Activated CD4-positive, alpha-beta T cell treated with anti-CD3 and anti-CD28 coated beads, Interleukin-2, amount 10 ng/mL, durations not matched to agents 7 days and 5 days (primary cell): ENCODE measurements at regions not wholly inside any gene's neighbourhood (a gene's known extent, or its start where the extent isn't known, plus 50 kb on each side); places are given as distances from the start of the nearest gene placed in this dataset.
A peak's percentile ranks its signal among the peaks of the same experiment; 100 is the strongest.
"Not testable (repeated sequence)": the region's sequence is repeated elsewhere in the genome, so short reads cannot be mapped to it uniquely, and the experiment has no call there.

Experiments
- CTCF ChIA-PET: fragments of 350-600 bp; sonication (Branson Sonifier 250); formaldehyde crosslinking; loops from one replicate; lab custom pipeline; 2021; ENCODE audit warnings: antibody characterized with exemption; lab: Charles Lee
- POLR2A ChIA-PET: fragments of 350-600 bp; sonication (Branson Sonifier 250); formaldehyde crosslinking; loops from one replicate; lab custom pipeline; 2021; ENCODE audit warnings: antibody characterized with exemption; lab: Charles Lee
- DNase-seq: peaks from one replicate; pipeline ENCODE4 v3.0.0-alpha.2; 2020
- H3K27ac Mint-ChIP-seq: one replicate; pipeline ENCODE4 v1.8.0; 2021; ENCODE audit warnings: mild to moderate bottlenecking, moderate library complexity, mixed read lengths
- H3K27me3 Mint-ChIP-seq: one replicate; pipeline ENCODE4 v1.8.0; 2021; ENCODE audit warnings: mixed read lengths
- H3K36me3 Mint-ChIP-seq: one replicate; pipeline ENCODE4 v1.8.0; 2021; ENCODE audit warnings: low read depth, mixed read lengths
- H3K4me1 Mint-ChIP-seq: one replicate; pipeline ENCODE4 v1.8.0; 2021; ENCODE audit warnings: mixed read lengths
- H3K4me3 Mint-ChIP-seq: one replicate; pipeline ENCODE4 v1.8.0; 2021; ENCODE audit warnings: mild to moderate bottlenecking, moderate library complexity, mixed read lengths
- H3K9me3 Mint-ChIP-seq: one replicate; pipeline ENCODE4 v1.8.0; 2021; ENCODE audit warnings: mixed read lengths

DNA sequence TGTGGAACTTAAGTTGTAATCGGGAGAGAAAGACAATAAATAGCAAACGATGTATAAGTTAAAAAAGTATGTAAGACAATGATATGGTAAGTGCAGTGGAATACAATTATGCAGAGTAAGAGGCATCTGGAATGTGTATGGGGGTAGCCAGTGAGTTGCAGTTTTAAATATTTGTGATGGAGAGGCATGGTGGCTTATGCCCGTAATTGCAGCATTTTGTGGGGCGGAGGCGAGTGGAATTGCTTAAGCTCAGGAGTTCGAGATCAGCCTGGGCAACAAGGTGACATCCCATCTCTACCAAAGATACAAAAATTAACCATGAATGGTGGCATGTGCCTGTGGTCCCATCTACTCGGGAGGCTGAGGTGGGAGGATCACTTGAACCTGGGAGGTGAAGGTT, 52.5 kb upstream of the WDFY3 start:
- Mint-ChIP-seq H3K27ac (no peak overlapping the region), H3K9me3 (no peaks in the 10 kb centered on the region), H3K27me3 (no peaks in the 10 kb centered on the region), H3K4me1 (no peaks in the 10 kb centered on the region), H3K36me3 (no peaks in the 10 kb centered on the region), H3K4me3 (no peak overlapping the region)
- no peak for DNase-seq
- CTCF ChIA-PET: no interaction called here
- POLR2A ChIA-PET: no interaction called here

GRCh38 chr4:85019411-85019810, 52.9 kb upstream of the WDFY3 start:
- POLR2A ChIA-PET: no interaction called here
- CTCF ChIA-PET: no interaction called here
- H3K9me3 Mint-ChIP-seq: no peaks in the 10 kb centered on the region

GRCh38 chr4:85024671-85025070, 58.2 kb upstream of the WDFY3 start:
- H3K36me3 Mint-ChIP-seq: no peaks in the 10 kb centered on the region
- no peaks in the 10 kb centered on the region for H3K27me3 Mint-ChIP-seq
- H3K9me3 Mint-ChIP-seq: no peaks in the 10 kb centered on the region
- no peak overlapping the region for H3K4me3 Mint-ChIP-seq
- DNase-seq: no peak
- H3K27ac Mint-ChIP-seq: no peak overlapping the region
- ChIA-PET POLR2A (no interaction called here), CTCF (interaction anchor here (0.6 kb wide), 1 partner anchor 29 kb away, joined by 3 read pairs; no protein-coding TSS in a partner anchor)
- no peaks in the 10 kb centered on the region for H3K4me1 Mint-ChIP-seq

More at GRCh38 chr4:85019411-85019810, 52.9 kb upstream of the WDFY3 start:
- no peaks in the 10 kb centered on the region for H3K4me1 Mint-ChIP-seq
- H3K36me3 Mint-ChIP-seq: no peaks in the 10 kb centered on the region
- no peak for DNase-seq
- no peaks in the 10 kb centered on the region for H3K27me3 Mint-ChIP-seq
- no peak overlapping the region for H3K4me3 Mint-ChIP-seq
- H3K27ac Mint-ChIP-seq: no peak overlapping the region

- POLR2A ChIA-PET: no interaction called here
- H3K4me1 Mint-ChIP-seq: no peaks in the 10 kb centered on the region
- no peaks in the 10 kb centered on the region for H3K36me3 Mint-ChIP-seq
- H3K4me3 Mint-ChIP-seq: no peak overlapping the region
- CTCF ChIA-PET: no interaction called here
- DNase-seq: no peak
- H3K27me3 Mint-ChIP-seq: no peaks in the 10 kb centered on the region
- H3K9me3 Mint-ChIP-seq: no peaks in the 10 kb centered on the region
- H3K27ac Mint-ChIP-seq: no peak overlapping the region
Observed at GRCh38 chr4:85028910-85029309, 62.4 kb upstream of the WDFY3 start.

DNA sequence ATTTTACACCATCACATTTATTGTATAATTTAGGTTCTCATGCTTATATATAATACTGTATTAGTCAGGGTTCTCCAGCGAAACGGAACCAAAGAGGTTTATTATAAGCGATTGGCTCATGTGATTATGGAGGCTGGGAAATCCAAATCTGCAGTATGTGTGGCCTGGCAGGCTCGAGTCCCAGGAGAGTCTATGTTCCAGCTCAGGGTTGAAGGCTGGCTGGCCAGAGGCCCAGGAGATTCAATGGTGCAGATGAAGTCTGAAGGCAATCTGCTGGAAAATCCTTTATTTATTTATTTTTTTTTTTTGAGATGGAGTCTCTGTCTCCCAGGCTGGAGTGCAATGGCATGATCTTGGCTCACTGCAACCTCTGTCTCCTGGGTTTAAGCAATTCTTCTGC, 63.0 kb upstream of the WDFY3 start:
- no peaks in the 10 kb centered on the region for H3K36me3 Mint-ChIP-seq
- H3K4me1 Mint-ChIP-seq: no peaks in the 10 kb centered on the region
- H3K27ac Mint-ChIP-seq: no peak overlapping the region
- ChIA-PET CTCF (no interaction called here), POLR2A (no interaction called here)
- DNase-seq: no peak
- no peaks in the 10 kb centered on the region for H3K27me3 Mint-ChIP-seq
- H3K9me3 Mint-ChIP-seq: no peaks in the 10 kb centered on the region
- no peak overlapping the region for H3K4me3 Mint-ChIP-seq

- Mint-ChIP-seq H3K27me3 (no peaks in the 10 kb centered on the region), H3K4me1 (no peaks in the 10 kb centered on the region), H3K4me3 (no peak overlapping the region), H3K9me3 (no peaks in the 10 kb centered on the region), H3K36me3 (no peaks in the 10 kb centered on the region), H3K27ac (no peak overlapping the region)
- ChIA-PET POLR2A (no interaction called here), CTCF (no interaction called here)
- no peak for DNase-seq
Observed at GRCh38 chr4:85030156-85030555, 63.7 kb upstream of the WDFY3 start.

GRCh38 chr4:85033838-85034237, 67.3 kb upstream of the WDFY3 start:
- H3K36me3 Mint-ChIP-seq, H3K4me1 Mint-ChIP-seq, DNase-seq, H3K27ac Mint-ChIP-seq, POLR2A ChIA-PET, H3K9me3 Mint-ChIP-seq, H3K4me3 Mint-ChIP-seq, H3K27me3 Mint-ChIP-seq, CTCF ChIA-PET: not testable (repeated sequence)

- Mint-ChIP-seq H3K9me3 (peaks cover 2% of the 10 kb centered on the region), H3K4me3 (no peak overlapping the region), H3K36me3 (no peaks in the 10 kb centered on the region), H3K4me1 (no peaks in the 10 kb centered on the region), H3K27ac (no peak overlapping the region), H3K27me3 (no peaks in the 10 kb centered on the region)
- ChIA-PET CTCF (no interaction called here), POLR2A (no interaction called here)
- no peak for DNase-seq
Observed at GRCh38 chr4:85039526-85039925, 73.0 kb upstream of the WDFY3 start.

DNA sequence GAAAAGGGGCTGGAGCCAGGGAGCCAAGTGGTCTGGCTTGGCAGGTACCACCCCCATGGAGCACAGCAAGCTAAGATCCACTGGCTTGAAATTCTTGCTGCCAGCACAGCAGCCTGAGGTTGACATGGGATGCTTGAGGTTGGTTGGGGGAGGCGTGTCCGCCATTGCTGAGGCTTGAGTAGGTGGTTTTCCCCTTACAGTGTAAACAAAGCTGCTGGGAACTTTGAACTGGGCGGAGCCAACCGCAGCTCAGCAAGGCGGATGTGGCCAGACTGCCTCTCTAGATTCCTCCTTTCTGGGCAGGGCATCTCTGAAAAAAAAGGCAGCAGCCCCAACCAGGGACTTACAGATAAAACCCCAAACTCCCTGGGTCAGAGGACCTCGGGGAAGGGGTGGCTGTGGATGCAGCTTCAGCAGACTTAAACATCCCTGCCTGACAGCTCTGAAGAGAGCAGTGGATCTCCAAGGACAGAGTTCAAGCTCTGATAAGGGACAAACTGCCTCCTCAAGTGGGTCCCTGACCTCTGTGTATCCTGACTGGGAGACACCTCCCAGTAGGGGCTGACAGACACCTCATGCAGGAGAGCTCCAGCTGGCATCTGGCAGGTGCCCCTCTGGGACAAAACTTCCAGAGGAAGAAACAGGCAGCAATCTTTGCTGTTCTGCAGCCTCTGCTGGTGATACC, 77.5 kb upstream of the WDFY3 start:
- H3K27ac Mint-ChIP-seq, POLR2A ChIA-PET, H3K36me3 Mint-ChIP-seq, H3K27me3 Mint-ChIP-seq, CTCF ChIA-PET, H3K4me1 Mint-ChIP-seq, H3K4me3 Mint-ChIP-seq, H3K9me3 Mint-ChIP-seq: not testable (repeated sequence)
- DNase-seq: peak; percentile 8

GRCh38 chr4:85050736-85051135, 84.2 kb upstream of the WDFY3 start:
- Mint-ChIP-seq H3K9me3 (peaks cover 6% of the 10 kb centered on the region), H3K4me3 (no peak overlapping the region), H3K27ac (no peak overlapping the region), H3K27me3 (no peaks in the 10 kb centered on the region), H3K4me1 (no peaks in the 10 kb centered on the region), H3K36me3 (no peaks in the 10 kb centered on the region)
- ChIA-PET POLR2A (no interaction called here), CTCF (no interaction called here)
- DNase-seq: no peak

DNA sequence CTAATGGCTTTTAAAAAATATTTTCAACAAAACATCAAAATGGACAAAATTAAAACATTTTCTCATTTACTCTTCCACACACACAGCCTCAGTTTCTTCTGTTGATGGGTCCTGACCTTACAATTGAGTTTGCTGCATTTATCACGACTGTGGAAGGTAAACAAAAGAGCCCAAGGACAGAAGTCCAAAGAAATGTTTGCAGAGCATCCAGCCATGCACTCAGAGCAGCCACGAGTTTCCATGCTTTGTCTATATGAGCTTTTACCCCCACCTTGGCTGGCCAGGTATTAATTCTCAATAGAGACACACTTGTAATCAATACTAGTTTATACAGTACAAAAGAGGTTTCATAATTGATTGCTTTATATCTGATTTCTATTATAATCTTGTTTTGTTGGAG, 85.0 kb upstream of the WDFY3 start:
- POLR2A ChIA-PET: no interaction called here
- Mint-ChIP-seq H3K27ac (no peak overlapping the region), H3K36me3 (no peaks in the 10 kb centered on the region), H3K4me3 (no peak overlapping the region), H3K27me3 (no peaks in the 10 kb centered on the region), H3K9me3 (peaks cover 6% of the 10 kb centered on the region), H3K4me1 (no peaks in the 10 kb centered on the region)
- CTCF ChIA-PET: no interaction called here
- no peak for DNase-seq

- POLR2A ChIA-PET: not testable (repeated sequence)
Observed at GRCh38 chr4:85054925-85055324, 88.4 kb upstream of the WDFY3 start.

DNA sequence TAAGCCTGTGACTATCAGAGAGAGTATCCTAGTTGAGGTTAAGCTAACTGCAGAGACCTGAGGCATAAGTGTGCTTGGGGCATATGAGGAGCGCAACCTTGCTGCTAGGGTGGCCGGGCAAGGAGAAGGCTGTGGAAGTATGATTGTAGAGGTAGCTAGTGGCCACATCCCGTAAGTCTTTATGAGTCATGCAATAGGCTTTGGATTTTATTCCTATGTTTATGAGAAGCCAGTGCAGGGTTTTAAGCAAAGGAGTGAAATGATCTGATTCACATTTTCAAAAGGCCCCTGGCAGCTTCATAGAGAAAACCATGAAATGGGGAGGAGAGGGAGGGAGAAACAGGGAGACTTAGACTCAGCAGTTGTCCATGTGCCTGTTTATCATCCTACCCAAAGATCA, 92.1 kb upstream of the WDFY3 start:
- H3K4me1 Mint-ChIP-seq: no peaks in the 10 kb centered on the region

More at GRCh38 chr4:85054925-85055324, 88.4 kb upstream of the WDFY3 start:
- not testable (repeated sequence) for H3K4me3 Mint-ChIP-seq, H3K4me1 Mint-ChIP-seq, H3K27me3 Mint-ChIP-seq, H3K27ac Mint-ChIP-seq, H3K9me3 Mint-ChIP-seq, H3K36me3 Mint-ChIP-seq, DNase-seq
- CTCF ChIA-PET: interaction anchor here (0.6 kb wide), 1 partner anchor 124 kb away, joined by 3 read pairs; no protein-coding TSS in a partner anchor

DNA sequence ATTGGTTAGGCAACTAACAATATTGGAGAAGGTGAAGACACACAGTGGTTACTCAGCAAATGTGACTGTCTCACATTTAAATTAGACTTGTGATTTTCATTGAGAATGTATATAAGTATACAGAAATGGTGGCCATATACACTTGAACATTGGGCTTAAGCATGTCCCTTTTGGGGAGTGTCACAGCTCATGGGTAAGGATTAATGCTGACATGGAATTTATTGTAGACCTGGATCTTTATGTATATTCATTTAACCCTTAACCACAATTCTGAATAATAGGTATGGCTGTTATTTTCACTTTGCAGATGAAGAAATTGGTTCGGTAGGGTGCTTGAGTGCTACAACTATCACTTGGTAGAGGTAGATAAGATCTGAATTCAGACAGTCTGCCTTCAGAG, 95.5 kb upstream of the WDFY3 start:
- no peak overlapping the region for H3K27ac Mint-ChIP-seq
- H3K36me3 Mint-ChIP-seq: no peaks in the 10 kb centered on the region
- ChIA-PET CTCF (no interaction called here), POLR2A (no interaction called here)
- no peak for DNase-seq
- no peak overlapping the region for H3K4me3 Mint-ChIP-seq
- H3K4me1 Mint-ChIP-seq: no peaks in the 10 kb centered on the region
- no peaks in the 10 kb centered on the region for H3K27me3 Mint-ChIP-seq
- H3K9me3 Mint-ChIP-seq: no peaks in the 10 kb centered on the region

More for the DNA sequence above, 92.1 kb upstream of the WDFY3 start:
- CTCF ChIA-PET: no interaction called here
- POLR2A ChIA-PET: no interaction called here
- H3K9me3 Mint-ChIP-seq: no peaks in the 10 kb centered on the region
- no peak overlapping the region for H3K27ac Mint-ChIP-seq
- DNase-seq: no peak
- no peak overlapping the region for H3K4me3 Mint-ChIP-seq
- H3K27me3 Mint-ChIP-seq: no peaks in the 10 kb centered on the region
- H3K36me3 Mint-ChIP-seq: no peaks in the 10 kb centered on the region
